Common myeloid progenitor, CD34-positive (primary cell): ENCODE measurements at regions not wholly inside any gene's neighbourhood (a gene's known extent, or its start where the extent isn't known, plus 50 kb on each side); places are given as distances from the start of the nearest gene placed in this dataset.

ENCODE experiments used
- CTCF ChIA-PET: fragments of 350-600 bp; sonication (Branson Sonifier 250); formaldehyde crosslinking; loops from one replicate; lab custom pipeline; 2021; ENCODE audit warnings: antibody characterized with exemption; lab: Charles Lee
- POLR2A ChIA-PET: fragments of 350-600 bp; sonication (Branson Sonifier 250); formaldehyde crosslinking; loops from one replicate; lab custom pipeline; 2021; ENCODE audit warnings: antibody characterized with exemption; lab: Charles Lee
- DNase-seq, 3 donors: peaks; one replicate each; pipeline versions ENCODE4 v3.0.0 to v3.0.0-alpha.2; 2013
- H3K27ac ChIP-seq, 2 experiments: 1 replicate in 1 of 2; 2 replicates in 1 of 2; pipeline ENCODE4 v1.7.0; 2013; ENCODE audit warnings: inconsistent platforms in 2 of 2, low read length in 2 of 2, mild to moderate bottlenecking in 2 of 2, low read depth in 1 of 2, moderate library complexity in 1 of 2; ENCODE audit not compliant: severe bottlenecking in 2 of 2, insufficient read depth in 1 of 2, poor library complexity in 1 of 2
- H3K27me3 ChIP-seq, 5 experiments: replicated peaks in 2 of 5; 1 replicate in 3 of 5; 2 replicates in 2 of 5; pipeline versions ENCODE4 v1.6.1 to v1.7.0; 2013; ENCODE audit warnings: low read length in 4 of 5, mild to moderate bottlenecking in 2 of 5, moderate library complexity in 2 of 5, inconsistent platforms in 1 of 5; ENCODE audit not compliant: insufficient read depth in 5 of 5, control insufficient read depth in 4 of 5
- H3K36me3 ChIP-seq, 4 experiments: 1 replicate in 2 of 4; 2 replicates in 2 of 4; pipeline versions ENCODE4 v1.6.1 to v1.7.0; 2013; ENCODE audit warnings: low read length in 3 of 4, control low read depth in 1 of 4, mild to moderate bottlenecking in 1 of 4; ENCODE audit not compliant: control insufficient read depth in 4 of 4, insufficient read depth in 4 of 4
- H3K4me1 ChIP-seq, 4 experiments: 1 replicate in 3 of 4; 2 replicates in 1 of 4; pipeline versions ENCODE4 v1.6.1 to v1.7.1; 2013; ENCODE audit warnings: low read length in 3 of 4, mild to moderate bottlenecking in 3 of 4, control low read depth in 1 of 4, inconsistent platforms in 1 of 4, moderate library complexity in 1 of 4; ENCODE audit not compliant: control insufficient read depth in 4 of 4, insufficient read depth in 4 of 4; ENCODE audit errors: control extremely low read depth in 1 of 4
- H3K4me3 ChIP-seq, 7 experiments: 1 replicate in 4 of 7; 2 replicates in 3 of 7; pipeline versions ENCODE4 v1.5.1 to v1.7.0; 2013; ENCODE audit warnings: mild to moderate bottlenecking in 7 of 7, low read length in 6 of 7, moderate library complexity in 6 of 7, inconsistent platforms in 2 of 7, low read depth in 2 of 7, control low read depth in 1 of 7; ENCODE audit not compliant: insufficient read depth in 4 of 7, control insufficient read depth in 1 of 7; ENCODE audit errors: extremely low read depth in 1 of 7
- H3K9me3 ChIP-seq, 5 experiments: 1 replicate in 4 of 5; 2 replicates in 1 of 5; pipeline versions ENCODE4 v1.6.1 to v1.7.1; 2013; ENCODE audit warnings: low read length in 4 of 5, mild to moderate bottlenecking in 2 of 5, inconsistent platforms in 1 of 5, low read depth in 1 of 5, moderate library complexity in 1 of 5; ENCODE audit not compliant: control insufficient read depth in 4 of 5, insufficient read depth in 2 of 5; ENCODE audit errors: control extremely low read depth in 1 of 5
- WGBS: methylation state at CpG from one replicate; pipeline ENCODE4 v1.1.5; 2013; ENCODE audit not compliant: insufficient coverage; 5-methylcytosine and 5-hydroxymethylcytosine counted together

DNA sequence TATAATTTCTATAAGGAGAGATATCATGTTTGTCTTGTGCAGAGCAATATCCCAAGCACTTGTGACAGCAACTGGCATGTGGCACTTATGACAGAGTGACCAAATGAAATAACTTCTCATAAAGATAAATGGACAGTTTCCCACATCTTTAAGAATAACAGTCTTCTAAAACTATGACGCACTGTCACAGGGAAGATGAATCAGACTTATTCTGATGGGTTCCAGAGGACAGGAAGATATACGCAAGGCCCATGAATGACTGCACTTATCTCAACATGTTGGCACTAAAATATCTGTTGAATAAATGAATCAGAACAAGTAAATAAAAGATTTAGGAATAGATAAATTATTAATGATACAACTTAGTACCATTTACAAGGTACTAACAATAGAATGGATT is 465.8 kb upstream of the SYT1 start:
- CTCF ChIA-PET = no interaction called here
- Histone ChIP-seq H3K36me3 (no peaks in the 10 kb centered on the region), H3K9me3 (no peaks in the 10 kb centered on the region), H3K4me3 (no peak overlapping the region), H3K4me1 (peaks cover 0 to 11% (median 0%) of the 10 kb centered on the region in 4 experiments), H3K27ac (no peak overlapping the region), H3K27me3 (no peaks in the 10 kb centered on the region)
- no peak for DNase-seq
- WGBS = no CpG with 5 or more reads among the region's 2 CpGs
- POLR2A ChIA-PET = interaction anchor here (0.7 kb wide), 1 partner anchor 93 kb away, joined by 3 read pairs; no protein-coding TSS in a partner anchor

DNA sequence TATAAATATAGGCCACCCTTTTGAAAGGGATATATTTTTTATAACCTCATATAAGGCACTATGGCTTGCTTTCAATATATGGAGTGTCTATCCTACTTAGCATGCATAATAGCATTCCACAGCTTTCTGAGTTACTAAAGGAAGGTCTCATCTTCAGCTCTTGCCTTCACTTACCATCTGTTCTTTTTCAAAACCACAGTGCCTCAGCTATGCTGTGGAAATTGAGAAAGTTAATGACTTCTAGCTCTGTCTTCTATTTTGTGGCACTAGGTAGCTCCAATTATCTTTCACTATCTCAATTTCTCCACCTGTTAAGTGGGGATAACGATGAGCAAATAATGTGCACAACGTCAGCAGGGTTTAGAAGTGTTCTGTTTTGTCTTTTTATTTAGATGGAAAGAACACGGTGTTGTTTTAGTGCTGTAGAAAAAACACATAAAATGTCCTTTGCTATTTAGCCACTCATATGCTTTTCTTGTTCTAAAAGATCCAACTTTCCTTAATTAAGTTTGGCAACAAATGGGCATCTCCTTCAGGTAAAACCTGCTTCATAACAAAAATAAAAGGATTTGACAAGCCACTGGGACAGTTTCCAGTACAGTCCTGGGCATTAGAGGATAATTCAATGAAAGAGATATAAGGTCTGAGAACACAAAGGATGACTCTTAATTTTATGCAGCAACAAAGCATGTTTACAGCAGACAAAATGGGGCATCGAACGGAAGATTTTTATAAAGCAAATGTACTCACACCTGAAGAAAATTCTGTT is 462.0 kb upstream of the SYT1 start:
- POLR2A ChIA-PET = no interaction called here
- WGBS = 100% methylated on average over 2 of the region's 5 CpGs

GRCh38 chr12:78403136-78403535 is 461.4 kb upstream of the SYT1 start:
- H3K4me1 ChIP-seq = no peaks in the 10 kb centered on the region
- DNase-seq = no peak
- no peaks in the 10 kb centered on the region for H3K36me3 ChIP-seq
- WGBS = no CpG with 5 or more reads among the region's 1 CpG
- no peaks in the 10 kb centered on the region for H3K27me3 ChIP-seq
- H3K27ac ChIP-seq = no peak overlapping the region
- CTCF ChIA-PET = no interaction called here
- POLR2A ChIA-PET = no interaction called here
- H3K4me3 ChIP-seq = no peak overlapping the region
- H3K9me3 ChIP-seq = no peaks in the 10 kb centered on the region

More for the DNA sequence above, 462.0 kb upstream of the SYT1 start:
- H3K27ac ChIP-seq = no peak overlapping the region
- no peaks in the 10 kb centered on the region for H3K27me3 ChIP-seq
- H3K4me3 ChIP-seq = no peak overlapping the region
- no peaks in the 10 kb centered on the region for H3K9me3 ChIP-seq
- CTCF ChIA-PET = no interaction called here
- H3K36me3 ChIP-seq = no peaks in the 10 kb centered on the region
- no peak for DNase-seq
- H3K4me1 ChIP-seq = no peaks in the 10 kb centered on the region

- WGBS = 90% methylated on average over 2 of the region's 3 CpGs
- H3K4me1 ChIP-seq = no peaks in the 10 kb centered on the region
- H3K4me3 ChIP-seq = no peak overlapping the region
- no peak for DNase-seq
- no peaks in the 10 kb centered on the region for H3K9me3 ChIP-seq
- CTCF ChIA-PET = no interaction called here
- no peak overlapping the region for H3K27ac ChIP-seq
- POLR2A ChIA-PET = no interaction called here
- H3K36me3 ChIP-seq = no peaks in the 10 kb centered on the region
- H3K27me3 ChIP-seq = no peaks in the 10 kb centered on the region
These were observed 460.9 kb upstream of the SYT1 start for GRCh38 chr12:78403681-78404080.

DNA sequence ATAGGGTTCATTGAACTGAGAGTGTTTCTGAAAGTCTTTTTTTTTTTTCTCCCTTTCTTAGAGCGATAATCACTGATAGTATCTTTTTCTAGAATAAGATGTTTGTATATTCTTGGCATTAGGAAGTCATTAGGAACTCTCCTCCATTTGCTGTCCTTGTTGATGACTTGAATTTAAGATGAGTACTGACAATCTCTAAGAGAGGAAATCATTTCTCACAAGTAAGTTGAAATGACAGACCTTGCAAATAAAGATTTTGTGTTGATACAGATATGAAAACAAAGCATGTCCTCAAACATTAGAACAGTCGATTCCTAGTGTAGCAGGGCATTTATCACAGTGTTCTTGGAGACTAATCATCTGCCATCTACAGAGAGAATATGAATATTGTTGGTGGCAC is 458.4 kb upstream of the SYT1 start:
- no peaks in the 10 kb centered on the region for H3K27me3 ChIP-seq
- WGBS = no CpG with 5 or more reads among the region's 2 CpGs
- H3K9me3 ChIP-seq = no peaks in the 10 kb centered on the region
- ChIA-PET CTCF (interaction anchor here (1.6 kb wide), 1 partner anchor 8 kb away, joined by 4 read pairs; no protein-coding TSS in a partner anchor), POLR2A (no interaction called here)
- no peak overlapping the region for H3K4me3 ChIP-seq
- H3K4me1 ChIP-seq = no peaks in the 10 kb centered on the region
- no peak for DNase-seq
- no peaks in the 10 kb centered on the region for H3K36me3 ChIP-seq
- H3K27ac ChIP-seq = no peak overlapping the region

GRCh38 chr12:78406828-78407227 is 457.7 kb upstream of the SYT1 start:
- H3K27ac ChIP-seq = no peak overlapping the region
- H3K4me1 ChIP-seq = no peaks in the 10 kb centered on the region
- no peak overlapping the region for H3K4me3 ChIP-seq
- no peaks in the 10 kb centered on the region for H3K27me3 ChIP-seq
- no peaks in the 10 kb centered on the region for H3K9me3 ChIP-seq
- DNase-seq = no peak
- no peaks in the 10 kb centered on the region for H3K36me3 ChIP-seq
- ChIA-PET POLR2A (no interaction called here), CTCF (interaction anchor here (1.6 kb wide), 1 partner anchor 8 kb away, joined by 4 read pairs; no protein-coding TSS in a partner anchor)
- WGBS = no CpG with 5 or more reads among the region's 2 CpGs

DNA sequence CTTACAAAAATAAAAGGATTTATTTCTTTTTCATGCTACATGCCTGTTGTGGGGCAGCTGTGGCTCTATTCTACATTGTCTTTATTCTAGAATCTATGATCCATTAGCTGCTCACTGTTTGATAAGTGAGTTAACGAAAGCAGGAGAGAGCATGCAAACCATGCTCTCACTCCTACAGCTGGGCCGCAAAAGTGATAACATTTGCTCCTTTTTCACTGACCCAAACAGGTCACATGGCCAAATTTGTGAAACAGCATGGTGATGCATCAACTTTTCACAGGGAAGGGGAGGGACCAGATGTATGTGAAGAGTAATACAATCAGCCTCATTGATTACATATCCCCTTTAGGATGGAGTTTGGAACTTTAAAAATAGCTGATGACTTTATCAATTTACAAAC is 456.9 kb upstream of the SYT1 start:
- 60% methylated on average over 1 of the region's 2 CpGs for WGBS
- DNase-seq = no peak
- Histone ChIP-seq H3K27me3 (no peaks in the 10 kb centered on the region), H3K27ac (no peak overlapping the region), H3K4me1 (no peaks in the 10 kb centered on the region), H3K36me3 (no peaks in the 10 kb centered on the region), H3K4me3 (no peak overlapping the region), H3K9me3 (no peaks in the 10 kb centered on the region)
- ChIA-PET CTCF (no interaction called here), POLR2A (no interaction called here)
